H4 (cell line): ENCODE measurements at regions not wholly inside any gene's neighbourhood (a gene's known extent, or its start where the extent isn't known, plus 50 kb on each side); places are given as distances from the start of the nearest gene placed in this dataset.
"Not testable (repeated sequence)": the region's sequence is repeated elsewhere in the genome, so short reads cannot be mapped to it uniquely, and the experiment has no call there.

ENCODE experiments used
- DNase-seq: peaks from one replicate; pipeline ENCODE4 v3.0.0-alpha.2; 2015; ENCODE audit warnings: low spot score

- no peak for DNase-seq
Measured at GRCh38 chr18:22700920-22701319, 232.2 kb upstream of the RBBP8 start.

GRCh38 chr18:22701326-22701725 lies 231.8 kb upstream of the RBBP8 start:
- no peak for DNase-seq

GRCh38 chr18:22701795-22702194 lies 231.3 kb upstream of the RBBP8 start:
- no peak for DNase-seq

DNA sequence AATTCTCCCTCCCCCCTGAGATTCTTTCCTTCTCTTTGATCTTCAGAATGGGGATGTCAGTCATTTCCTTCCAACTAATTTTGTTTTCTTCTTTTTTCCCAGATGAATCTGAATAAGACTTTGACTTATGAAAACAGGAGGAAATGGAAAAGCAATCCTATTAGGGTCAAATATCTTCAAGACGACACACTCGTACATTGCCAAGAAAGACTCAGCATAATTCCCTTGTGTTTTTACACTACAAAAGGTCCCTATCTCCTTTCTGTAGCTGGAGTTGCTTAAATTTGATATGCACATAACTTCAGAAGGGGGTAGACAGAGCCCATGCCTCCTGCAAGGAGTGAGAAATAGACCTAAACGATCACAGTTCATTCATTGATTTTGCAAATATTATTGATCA lies 230.3 kb upstream of the RBBP8 start:
- DNase-seq: no peak

DNA sequence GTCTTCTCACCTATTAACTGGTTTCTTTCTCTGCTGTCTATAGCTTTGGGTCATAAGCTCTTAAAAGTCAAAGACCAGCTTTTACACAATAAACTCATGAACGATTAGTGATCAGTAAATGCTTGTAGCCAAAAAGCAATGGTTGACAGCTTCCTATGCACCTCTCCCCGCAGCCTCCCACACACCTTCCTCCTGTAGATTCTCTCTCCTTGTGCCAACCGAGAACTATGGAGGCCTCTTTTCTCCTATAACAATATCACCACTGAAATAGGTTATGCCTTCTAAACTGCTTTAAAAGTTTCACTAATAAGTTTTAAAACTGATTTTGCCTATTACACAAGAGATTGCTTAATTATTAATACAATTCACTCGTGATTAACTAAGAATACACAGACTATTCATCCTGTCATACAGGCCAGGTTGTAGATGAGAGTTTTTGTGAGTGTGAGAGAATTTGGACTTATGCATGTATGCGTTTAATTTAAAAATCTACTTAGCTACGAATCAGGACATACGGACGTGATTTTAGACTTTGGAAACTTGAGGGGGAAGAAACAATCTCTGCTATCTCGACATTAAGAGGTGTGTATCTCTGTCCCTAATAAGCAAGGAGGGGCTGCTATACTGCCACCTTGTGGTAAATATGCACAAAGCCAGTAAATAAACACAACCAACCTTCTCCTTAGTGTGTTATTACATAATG lies 229.1 kb upstream of the RBBP8 start:
- peak; percentile 47 for DNase-seq

GRCh38 chr18:22704586-22704918 lies 228.6 kb upstream of the RBBP8 start:
- no peak for DNase-seq

GRCh38 chr18:22705328-22705727 lies 227.8 kb upstream of the RBBP8 start:
- DNase-seq: peak; percentile 23

GRCh38 chr18:22706025-22706424 lies 227.1 kb upstream of the RBBP8 start:
- DNase-seq: not testable (repeated sequence)

GRCh38 chr18:22709288-22710060 lies 223.7 kb upstream of the RBBP8 start:
- DNase-seq: no peak

DNA sequence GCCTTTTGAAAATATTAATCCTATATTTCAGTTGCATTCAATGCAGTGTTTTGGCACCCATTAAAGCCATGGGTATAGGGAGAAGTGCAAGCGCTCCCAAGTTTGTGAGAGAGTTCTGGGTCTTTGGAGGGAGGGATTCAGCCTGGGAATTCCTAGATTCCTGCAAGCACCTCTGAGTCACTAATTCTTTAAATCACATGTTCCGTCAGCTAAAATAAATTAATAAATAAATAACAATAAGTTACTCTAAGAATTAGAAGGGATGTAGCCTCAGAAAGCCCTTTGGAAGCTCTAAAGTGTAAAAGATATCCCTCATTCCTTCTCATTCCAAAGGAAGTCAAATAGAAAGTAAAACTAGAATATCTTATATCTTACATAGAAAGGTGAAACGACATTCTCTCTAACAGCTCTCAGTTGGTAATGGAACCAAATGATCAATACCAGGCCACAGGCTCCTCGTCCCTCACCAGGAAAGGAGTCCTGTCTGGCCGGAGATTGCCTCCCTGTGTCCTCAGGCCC lies 222.4 kb upstream of the RBBP8 start:
- no peak for DNase-seq

- peak; percentile 17 for DNase-seq
Measured at GRCh38 chr18:22711192-22711685, 221.9 kb upstream of the RBBP8 start.

DNA sequence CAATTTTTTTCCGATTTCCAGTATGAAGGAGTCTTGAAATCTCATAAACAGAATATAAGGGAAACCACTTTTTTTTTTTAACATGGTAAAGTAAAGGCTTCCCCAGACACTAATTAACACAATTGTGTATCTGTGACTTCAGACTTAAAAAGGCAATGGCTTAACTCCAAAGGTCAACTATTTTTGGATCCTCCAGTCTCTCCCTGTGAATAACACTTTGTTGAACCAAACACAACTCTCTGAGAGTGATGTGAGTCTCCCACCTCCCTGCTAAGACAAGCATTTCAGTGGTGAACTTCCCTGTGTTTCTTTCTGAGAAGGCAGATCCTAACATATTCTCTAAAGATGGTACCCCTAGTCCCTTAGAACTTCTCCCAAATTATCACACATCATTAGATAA lies 219.6 kb upstream of the RBBP8 start:
- no peak for DNase-seq

GRCh38 chr18:22717536-22717935 lies 215.6 kb upstream of the RBBP8 start:
- DNase-seq: not testable (repeated sequence)

- DNase-seq: no peak
Measured at GRCh38 chr18:22723221-22723620, 209.9 kb upstream of the RBBP8 start.

DNA sequence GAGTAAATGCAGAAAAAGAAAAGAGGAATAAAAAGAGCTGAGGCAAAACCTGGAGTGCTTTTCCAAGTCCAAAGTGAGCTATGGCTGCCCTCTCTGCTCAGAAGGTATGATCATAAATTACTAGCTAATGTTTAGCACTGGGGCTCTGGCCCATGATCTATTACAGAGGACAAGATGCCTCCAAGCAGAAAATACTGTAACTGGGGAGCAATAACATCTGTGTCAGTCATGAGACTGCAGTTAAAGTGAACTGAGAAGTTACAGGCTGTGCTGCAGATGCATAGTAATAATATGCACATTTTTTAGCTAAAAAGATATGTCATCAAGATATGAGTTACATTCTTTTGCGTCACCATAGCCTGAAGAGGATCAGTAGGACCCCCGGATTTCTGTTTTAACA lies 209.4 kb upstream of the RBBP8 start:
- DNase-seq: no peak

GRCh38 chr18:22726469-22726868 lies 206.7 kb upstream of the RBBP8 start:
- DNase-seq: no peak

- DNase-seq: no peak
Measured at GRCh38 chr18:22728016-22728415, 205.1 kb upstream of the RBBP8 start.

GRCh38 chr18:22728481-22729105 lies 204.5 kb upstream of the RBBP8 start:
- no peak for DNase-seq

- no peak for DNase-seq
Measured at GRCh38 chr18:22731398-22731797, 201.7 kb upstream of the RBBP8 start.

DNA sequence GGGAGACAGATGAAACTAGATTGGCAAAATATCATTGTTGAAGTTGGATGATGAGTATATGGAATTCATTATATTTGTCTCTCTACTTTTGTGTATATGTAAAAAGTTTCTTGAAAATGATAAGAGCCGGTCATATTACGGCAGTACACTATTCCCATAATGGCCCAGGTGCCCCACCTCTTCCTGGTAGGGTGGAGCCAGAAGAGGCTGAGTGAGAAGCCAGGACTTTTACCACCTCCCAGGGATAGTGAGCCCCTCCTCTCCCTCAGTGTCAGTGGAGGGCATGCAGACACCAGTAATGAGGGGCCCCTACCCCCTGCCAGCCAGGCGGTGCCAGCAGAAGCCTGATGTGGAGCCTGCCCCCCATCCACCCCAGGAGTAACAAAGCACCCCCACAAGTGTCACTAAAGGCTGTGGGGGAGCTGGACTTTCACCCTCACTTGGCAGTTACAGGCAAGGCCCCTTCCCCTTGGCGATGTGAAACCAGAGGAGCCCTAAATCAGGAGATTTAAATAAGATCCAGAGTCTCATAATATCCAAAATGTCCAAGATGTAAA lies 198.9 kb upstream of the RBBP8 start:
- DNase-seq: no peak

GRCh38 chr18:22734791-22735627 lies 198.1 kb upstream of the RBBP8 start:
- no peak for DNase-seq
